Esophagus muscularis mucosa (tissue), 3 donors: ENCODE measurements at regions not wholly inside any gene's neighbourhood (a gene's known extent, or its start where the extent isn't known, plus 50 kb on each side); places are given as distances from the start of the nearest gene placed in this dataset.

Source experiments
- CTCF ChIP-seq, 3 experiments: fragments of 200-600 bp in 2 of 3; fragments of 450-650 bp in 1 of 3; sonication (generic) in 2 of 3; IDR thresholded peaks; one replicate each; pipeline ENCODE4 v1.5.1; 2017 to 2019; ENCODE audit warnings: antibody characterized with exemption in 3 of 3, mild to moderate bottlenecking in 2 of 3, moderate library complexity in 1 of 3
- POLR2A ChIP-seq: fragments of 450-650 bp; IDR thresholded peaks from one replicate; pipeline ENCODE4 v1.6.1; 2017; ENCODE audit warnings: antibody characterized with exemption, moderate library complexity, mild to moderate bottlenecking, low read depth
- POLR2AphosphoS5 ChIP-seq, 2 donors: sonication (generic); formaldehyde crosslinking; IDR thresholded peaks; one replicate each; pipeline ENCODE4 v1.6.1; 2017; ENCODE audit warnings: antibody characterized with exemption in 2 of 2

- TF ChIP-seq CTCF (IDR thresholded peaks at IDR 0.05) (no peak), POLR2A (no peak), POLR2AphosphoS5 (IDR thresholded peaks at IDR 0.05) (no peak)
These were observed 301.3 kb upstream of the NR2F2 start for GRCh38 chr15:96029172-96029571.
